ENCODE measurements at regions not wholly inside any gene's neighbourhood (a gene's known extent, or its start where the extent isn't known, plus 50 kb on each side); places are given as distances from the start of the nearest gene placed in this dataset.

GRCh38 chr1:50308878-50309277 lies 114.4 kb downstream of the DMRTA2 start (continued):
- no peak for TF ChIP-seq ZBTB4 (CRISPR knock-in tag; IDR thresholded peaks at IDR 0.05; ENCODE audit: borderline replicate concordance)
- TF ChIP-seq ZFP90 (CRISPR knock-in tag; IDR thresholded peaks at IDR 0.05; ENCODE audit: borderline replicate concordance): no peak
- no peak for TF ChIP-seq JARID2 (CRISPR knock-in tag; IDR thresholded peaks at IDR 0.05; ENCODE audit: insufficient replicate concordance)
- peak; percentile 68; the same call in 1 of the 2 replicates for TF ChIP-seq ZBTB25 (CRISPR knock-in tag; IDR thresholded peaks at IDR 0.05)
- 0 out of 2 replicates have a peak, but pooled peaks have one; percentile 31 for TF ChIP-seq RXRB (CRISPR knock-in tag; IDR thresholded peaks at IDR 0.05; ENCODE audit: borderline replicate concordance)
- 0 out of 2 replicates have a peak, but pooled peaks have one; percentile 20 for TF ChIP-seq FOXA3 (CRISPR knock-in tag; IDR thresholded peaks at IDR 0.05)
- TF ChIP-seq ARNT2 (CRISPR knock-in tag; IDR thresholded peaks at IDR 0.05; ENCODE audit: low read depth): peak; percentile 43; the same call in 1 of the 2 replicates
- peak; percentile 30; the same call in 1 of the 2 replicates for TF ChIP-seq YEATS2 (CRISPR knock-in tag; IDR thresholded peaks at IDR 0.05; ENCODE audit: borderline replicate concordance)
- TF ChIP-seq NFYC (CRISPR knock-in tag; IDR thresholded peaks at IDR 0.05): 0 out of 2 replicates have a peak, but pooled peaks have one; percentile 17
- 0 out of 2 replicates have a peak, but pooled peaks have one; percentile 34 for TF ChIP-seq PRDM15 (CRISPR knock-in tag; IDR thresholded peaks at IDR 0.05)
- TF ChIP-seq XRCC5 (optimal IDR thresholded peaks at IDR 0.05; ENCODE audit: low read length): no peak
- TF ChIP-seq SALL1 (CRISPR knock-in tag; IDR thresholded peaks at IDR 0.05): peak; percentile 62
- peak; percentile 65; the same call in 1 of the 2 replicates for TF ChIP-seq ZNF749 (CRISPR knock-in tag; IDR thresholded peaks at IDR 0.05; ENCODE audit: borderline replicate concordance)
- TF ChIP-seq ZNF772 (CRISPR knock-in tag; IDR thresholded peaks at IDR 0.05): peak; percentile 44; the same call in 1 of the 2 replicates
- TF ChIP-seq ZNF264 (CRISPR knock-in tag; IDR thresholded peaks at IDR 0.05): peak; percentile 36; the same call in 1 of the 2 replicates
- TF ChIP-seq HOXA3 (CRISPR knock-in tag; IDR thresholded peaks at IDR 0.05): 0 out of 2 replicates have a peak, but pooled peaks have one; percentile 31
- TF ChIP-seq ZNF788 (CRISPR knock-in tag; IDR thresholded peaks at IDR 0.05; ENCODE audit: borderline replicate concordance): 0 out of 2 replicates have a peak, but pooled peaks have one; percentile 32
- no peak for TF ChIP-seq SP1 (IDR thresholded peaks at IDR 0.05)
- no peak for TF ChIP-seq SP1 (CRISPR knock-in tag; IDR thresholded peaks at IDR 0.05)
- no peak for TF ChIP-seq ZNF563 (CRISPR knock-in tag; IDR thresholded peaks at IDR 0.05)
- peak; percentile 68; the same call in 1 of the 2 replicates for TF ChIP-seq ZNF138 (CRISPR knock-in tag; IDR thresholded peaks at IDR 0.05; ENCODE audit: low read depth)
- peak; percentile 38; the same call in 1 of the 2 replicates for TF ChIP-seq KMT2B (CRISPR knock-in tag; IDR thresholded peaks at IDR 0.05)
- 0 out of 2 replicates have a peak, but pooled peaks have one; percentile 42 for TF ChIP-seq PPARG (CRISPR knock-in tag; conservative IDR thresholded peaks at IDR 0.05)
- peak; percentile 85 for TF ChIP-seq ZNF331 (CRISPR knock-in tag; IDR thresholded peaks at IDR 0.05)
